ENCODE measurements at regions not wholly inside any gene's neighbourhood (a gene's known extent, or its start where the extent isn't known, plus 50 kb on each side); places are given as distances from the start of the nearest gene placed in this dataset.

- no peak for TF ChIP-seq CTCF (IDR thresholded peaks at IDR 0.05)
- no peak for TF ChIP-seq POLR2A (IDR thresholded peaks at IDR 0.05)
Observed at GRCh38 chr9:12352045-12352315, 341.2 kb upstream of the TYRP1 start.
